ENCODE measurements at regions not wholly inside any gene's neighbourhood (a gene's known extent, or its start where the extent isn't known, plus 50 kb on each side); places are given as distances from the start of the nearest gene placed in this dataset.
"Not testable (repeated sequence)": the region's sequence is repeated elsewhere in the genome, so short reads cannot be mapped to it uniquely, and the experiment has no call there.

DNA sequence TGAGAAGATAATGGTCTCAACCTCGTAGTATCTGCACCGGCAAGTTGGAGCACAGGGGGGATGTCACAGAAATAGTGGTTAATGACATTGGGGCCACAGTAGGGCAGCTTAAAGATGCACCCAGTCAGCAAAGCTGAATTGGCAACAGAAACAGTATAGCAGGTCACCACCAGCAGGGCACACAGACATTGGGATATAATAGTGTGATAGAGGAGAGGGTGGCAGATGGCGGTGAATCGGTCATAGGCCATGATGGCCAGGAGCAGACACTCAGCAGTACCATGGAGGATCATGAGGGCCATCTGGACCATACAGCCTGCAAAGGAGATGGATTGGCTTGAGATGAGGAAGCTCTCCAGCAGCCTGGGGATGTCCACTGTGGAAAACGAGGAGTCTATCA, 106.0 kb upstream of the OR9Q1 start:
- no peak for DNase-seq (ENCODE audit: low read depth)

DNA sequence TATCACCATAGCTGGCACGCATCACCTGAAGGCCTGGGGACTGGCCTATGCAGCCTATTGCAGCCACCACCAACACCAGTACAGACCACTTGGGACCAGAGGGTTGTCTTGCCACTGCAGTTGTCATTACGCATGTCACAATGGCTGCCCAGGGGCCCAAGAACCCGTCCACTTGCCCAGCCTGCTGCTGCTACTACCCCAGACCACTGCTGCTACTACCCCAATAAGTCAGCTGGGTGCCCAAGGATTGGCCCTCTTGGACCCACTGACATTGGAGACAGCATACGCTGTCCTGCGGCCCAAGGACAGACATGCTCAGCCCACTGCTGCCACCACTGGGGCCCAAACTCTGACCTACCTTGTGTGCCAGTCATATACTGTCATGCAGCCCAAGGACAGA, 102.7 kb upstream of the OR9Q1 start:
- DNase-seq (ENCODE audit: low read depth): no peak

DNA sequence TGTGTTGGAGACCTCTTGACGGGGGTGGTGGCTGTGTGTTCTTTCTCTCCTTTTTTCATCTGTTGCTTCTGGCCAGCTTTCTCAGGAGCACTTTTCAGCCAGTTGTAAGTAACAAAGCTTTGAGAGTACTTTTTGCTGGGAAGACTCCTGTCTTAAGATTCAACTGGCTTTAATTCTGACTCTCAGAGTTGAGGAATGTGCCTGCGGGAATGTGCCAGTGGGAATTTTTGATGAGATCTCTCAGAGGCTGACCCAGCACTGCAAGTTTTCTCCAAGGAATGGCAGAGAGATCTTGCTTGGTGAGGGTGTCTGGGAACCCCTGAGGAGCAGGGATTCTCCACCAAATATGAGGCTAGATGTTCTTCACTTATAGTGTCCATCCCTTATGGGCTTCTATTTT, 91.6 kb upstream of the OR9Q1 start:
- no peak for DNase-seq (ENCODE audit: low read depth)

DNA sequence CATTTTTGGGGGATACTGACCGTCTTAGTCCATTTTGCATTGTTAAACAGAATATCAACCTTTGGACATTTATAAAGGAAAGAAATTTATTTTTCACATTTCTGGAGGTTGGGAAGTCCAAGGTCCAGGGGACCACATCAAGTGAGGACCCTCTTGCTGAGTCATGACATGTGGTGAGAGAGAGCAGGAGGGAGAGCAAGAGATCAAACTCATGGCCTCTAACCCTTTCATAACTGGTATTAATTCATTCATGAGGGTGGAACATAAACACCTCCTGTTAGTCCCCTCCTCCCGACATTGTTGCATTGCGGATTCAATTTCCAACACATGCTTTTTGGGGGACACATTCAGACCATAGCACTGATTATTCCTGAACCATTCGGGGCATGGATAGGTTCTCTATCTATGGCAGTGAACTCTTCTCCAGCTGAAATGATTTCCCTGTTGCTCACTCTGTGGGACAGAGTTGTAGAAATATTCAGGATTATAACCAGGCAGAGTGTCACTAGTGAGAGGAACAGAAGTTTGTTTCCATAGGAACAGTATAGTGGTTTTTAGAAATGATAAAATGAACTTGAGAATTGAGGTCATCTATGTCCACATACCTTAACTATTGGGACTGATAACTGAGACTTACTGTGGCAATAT, 88.2 kb upstream of the OR9Q1 start:
- no peak for DNase-seq (ENCODE audit: low read depth)

DNA sequence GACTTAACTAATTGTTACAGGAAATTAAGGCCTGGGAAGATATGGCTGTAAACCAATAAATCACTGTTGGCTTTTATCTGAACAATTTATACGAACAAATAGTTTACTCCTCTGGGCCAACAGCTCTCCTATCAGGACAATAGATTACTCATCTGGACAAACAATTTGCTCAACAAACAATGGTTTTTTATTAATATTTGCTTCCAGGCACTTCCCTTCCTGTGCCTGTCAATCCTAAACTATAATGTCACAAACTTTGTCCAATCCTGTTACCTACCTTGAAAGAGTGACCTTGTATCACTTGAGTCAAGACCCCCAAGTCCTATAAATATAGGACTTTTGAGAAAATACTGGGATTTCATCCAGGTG, 87.6 kb upstream of the OR9Q1 start:
- no peak for DNase-seq (ENCODE audit: low read depth)

DNA sequence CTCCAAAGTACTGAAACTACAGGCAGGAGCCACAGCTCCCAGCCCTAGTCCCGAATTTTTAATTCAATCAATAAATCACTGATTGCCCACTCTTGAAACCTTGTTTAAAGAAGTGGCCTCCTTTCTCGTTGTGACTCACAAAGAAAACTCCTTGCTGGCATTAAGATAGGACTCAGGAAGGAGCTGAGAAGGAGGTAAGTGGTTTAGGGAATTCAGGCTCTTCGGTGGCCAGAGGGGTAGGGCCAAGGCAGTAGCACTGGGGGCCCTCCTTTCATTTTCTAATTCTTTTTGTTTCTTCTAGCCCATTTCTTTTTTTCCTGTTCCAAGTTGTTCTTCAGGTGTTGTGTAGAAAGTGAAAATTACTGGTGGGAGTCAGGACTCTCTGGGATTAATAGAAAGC, 86.2 kb upstream of the OR9Q1 start:
- no peak for DNase-seq (ENCODE audit: low read depth)

DNA sequence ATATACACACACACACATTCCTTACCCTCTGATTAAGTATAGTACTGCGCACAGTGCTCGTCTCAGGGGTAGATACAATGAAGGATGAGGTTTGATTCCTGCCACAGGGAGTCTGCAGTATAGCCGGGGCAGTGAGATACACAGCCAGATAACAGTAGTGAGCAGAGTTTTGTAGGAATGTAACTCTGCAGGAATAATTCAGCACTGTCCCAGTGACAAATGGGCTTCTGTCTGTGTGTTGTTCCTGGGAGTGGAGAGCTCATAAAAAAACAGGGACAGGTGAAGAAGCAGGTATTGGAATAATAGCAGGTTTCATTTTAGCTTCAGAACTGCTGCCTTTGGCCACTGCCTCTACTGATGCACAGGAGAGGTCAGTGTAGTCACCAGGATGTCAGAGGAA, 85.3 kb upstream of the OR9Q1 start:
- DNase-seq (ENCODE audit: low read depth): no peak

DNA sequence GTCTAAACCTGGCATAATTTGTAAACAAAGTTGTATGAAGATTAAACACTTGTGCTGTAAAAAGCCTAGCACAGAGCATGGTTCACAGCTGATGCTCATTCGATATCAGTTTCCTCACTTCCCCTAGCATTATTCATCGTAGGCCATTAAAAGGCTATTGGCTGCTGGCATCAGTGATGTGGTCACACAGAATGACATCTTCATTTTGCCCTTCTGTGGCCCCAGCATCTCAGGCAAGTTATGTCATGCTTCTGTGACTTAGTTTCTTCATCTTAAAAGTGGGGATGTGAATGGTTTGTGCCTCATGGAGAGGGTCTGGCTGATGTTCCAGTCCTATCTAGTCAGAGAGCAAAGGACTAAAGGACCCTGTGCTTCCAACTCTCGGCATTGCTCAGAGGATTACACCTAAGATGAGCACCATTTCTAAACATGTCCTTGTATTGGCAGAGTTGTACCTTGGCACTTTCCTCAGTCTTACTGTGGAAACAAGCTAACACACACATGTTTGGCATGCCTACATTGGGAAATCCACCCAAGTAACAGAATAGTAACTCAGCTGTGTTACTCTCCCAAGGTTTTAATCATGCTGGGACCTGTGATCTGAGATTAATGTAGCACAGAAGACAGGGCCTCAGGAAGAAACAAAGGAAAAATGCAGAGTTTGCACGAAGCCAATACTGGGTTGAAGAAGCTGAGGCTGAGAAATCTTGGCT, 83.5 kb upstream of the OR9Q1 start:
- DNase-seq (ENCODE audit: low read depth): no peak

DNA sequence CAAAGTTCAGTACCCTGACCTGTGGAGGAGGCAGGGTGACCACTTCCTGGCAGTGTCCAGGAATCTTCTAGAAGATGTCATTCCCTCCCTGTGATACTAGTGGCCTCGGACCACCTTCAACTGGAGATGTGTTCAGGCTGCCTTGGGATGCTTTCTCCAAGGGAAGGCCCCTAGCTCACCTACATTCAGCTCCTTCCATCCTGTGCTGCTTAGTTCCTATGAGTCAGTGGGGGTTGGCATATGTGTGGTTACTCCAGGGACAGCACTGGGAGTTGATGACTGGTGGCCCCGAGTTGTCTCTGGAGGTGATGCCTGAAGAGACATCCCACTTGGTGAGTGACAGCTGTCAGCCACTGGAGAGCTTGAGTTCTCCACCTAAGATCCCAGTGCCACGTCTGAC, 81.8 kb upstream of the OR9Q1 start:
- DNase-seq (ENCODE audit: low read depth): no peak

DNA sequence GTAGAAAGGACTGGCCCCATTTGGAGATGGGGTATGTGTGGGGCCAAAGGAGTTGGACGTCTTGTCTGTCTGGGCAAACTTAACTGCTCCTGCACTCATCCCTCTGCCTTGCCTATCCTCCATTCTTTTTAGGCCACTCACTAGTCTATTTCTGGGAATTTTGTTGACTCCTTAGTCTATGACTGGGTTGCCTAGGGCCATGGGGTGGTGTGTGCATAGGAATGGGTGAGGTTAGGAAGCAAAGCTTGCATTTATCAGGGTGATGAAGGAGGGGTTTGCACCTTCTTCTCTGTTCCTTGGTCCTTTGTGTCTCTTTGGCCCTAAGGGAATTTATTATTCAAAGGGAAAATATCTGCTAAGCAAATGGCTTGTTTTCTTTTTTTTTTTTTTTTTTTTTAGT, 80.9 kb upstream of the OR9Q1 start:
- DNase-seq (ENCODE audit: low read depth): no peak

DNA sequence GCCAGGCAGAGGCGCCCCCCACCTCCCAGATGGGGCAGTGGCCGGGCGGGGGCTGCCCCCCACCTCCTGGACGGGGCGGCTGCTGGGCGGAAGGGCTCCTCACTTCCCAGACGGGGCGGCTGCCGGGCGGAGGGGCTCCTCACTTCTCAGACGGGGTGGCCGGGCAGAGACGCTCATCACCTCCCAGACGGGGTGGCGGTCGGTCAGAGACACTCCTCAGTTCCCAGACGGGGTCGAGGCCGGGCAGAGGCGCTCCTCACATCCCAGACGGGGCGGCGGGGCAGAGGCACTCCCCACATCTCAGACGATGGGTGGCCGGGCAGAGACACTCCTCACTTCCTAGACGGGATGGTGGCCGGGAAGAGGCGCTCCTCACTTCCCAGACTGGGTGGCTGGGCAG, 79.9 kb upstream of the OR9Q1 start:
- DNase-seq (ENCODE audit: low read depth): not testable (repeated sequence)

DNA sequence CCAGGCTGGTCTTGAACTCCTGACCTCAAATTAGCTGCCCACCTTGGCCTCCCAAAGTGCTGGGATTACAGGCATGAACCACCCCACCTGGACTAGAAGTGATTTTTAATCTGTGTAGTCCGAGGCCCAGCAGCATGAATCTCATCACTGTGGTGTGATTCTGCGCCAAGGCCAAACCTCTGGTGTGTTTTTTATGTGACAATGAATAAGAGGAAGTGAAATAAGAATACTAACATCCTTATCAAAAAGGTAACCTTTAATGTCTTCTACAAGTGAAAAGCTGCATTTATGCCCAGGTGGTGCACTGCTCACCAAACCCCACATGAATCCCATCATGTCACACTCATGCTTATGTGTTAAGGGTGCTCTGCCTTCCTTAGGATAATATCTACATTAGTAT, 77.1 kb upstream of the OR9Q1 start:
- no peak for DNase-seq (ENCODE audit: low read depth)

DNA sequence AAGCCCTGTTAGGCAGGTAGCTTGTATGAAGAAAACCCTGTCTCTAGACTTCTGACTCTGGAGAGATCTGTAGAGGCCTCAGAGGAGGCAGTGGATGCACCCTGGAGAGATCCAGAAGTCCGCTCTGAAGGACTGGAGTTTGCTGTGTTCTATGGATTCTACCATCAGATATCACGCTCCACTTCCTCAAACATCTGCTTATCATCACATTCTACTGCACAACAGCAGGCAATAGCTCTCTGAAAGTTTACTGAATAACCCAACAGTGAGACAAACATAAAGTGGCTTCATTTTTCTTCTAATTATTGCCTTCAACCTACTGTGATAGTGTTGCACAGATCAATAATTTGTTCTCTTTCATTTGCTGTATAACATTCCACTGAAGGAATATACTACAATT, 59.0 kb upstream of the OR9Q1 start:
- DNase-seq (ENCODE audit: low read depth): no peak

DNA sequence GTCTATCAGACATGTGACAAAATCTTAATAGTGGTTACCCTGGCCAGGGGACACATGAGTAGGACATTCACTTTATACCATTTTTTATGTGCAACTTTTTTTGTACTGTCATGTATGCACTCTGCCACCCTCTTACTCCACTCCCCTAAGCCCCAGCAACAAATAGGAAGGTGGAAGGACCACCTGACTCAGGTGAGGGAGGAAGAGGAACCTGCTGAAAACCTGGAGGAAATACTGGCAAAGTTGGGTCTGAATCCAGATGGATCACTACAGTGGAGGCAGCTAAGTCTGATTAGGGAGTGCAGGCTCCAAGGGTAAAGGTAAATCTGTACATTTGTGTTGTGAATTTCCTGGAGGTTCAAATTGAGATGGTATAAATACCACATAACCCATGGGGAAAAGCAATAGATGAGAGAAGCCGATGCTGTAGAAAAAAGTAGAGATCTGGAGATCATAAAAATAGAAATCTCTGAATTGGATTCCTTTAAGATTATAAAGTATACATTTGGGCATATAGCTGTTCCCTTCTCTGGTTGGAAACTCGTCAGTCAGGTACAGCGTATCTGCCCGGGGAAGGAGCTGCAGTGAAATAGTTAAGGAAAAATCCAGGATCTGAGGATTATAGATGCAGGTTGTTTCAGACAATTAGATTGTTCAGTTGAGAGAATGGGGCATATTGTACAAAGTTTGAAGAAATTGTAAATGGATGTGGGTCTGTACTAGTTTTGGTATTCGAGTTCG, 52.2 kb upstream of the OR9Q1 start:
- no peak for DNase-seq (ENCODE audit: low read depth)

DNA sequence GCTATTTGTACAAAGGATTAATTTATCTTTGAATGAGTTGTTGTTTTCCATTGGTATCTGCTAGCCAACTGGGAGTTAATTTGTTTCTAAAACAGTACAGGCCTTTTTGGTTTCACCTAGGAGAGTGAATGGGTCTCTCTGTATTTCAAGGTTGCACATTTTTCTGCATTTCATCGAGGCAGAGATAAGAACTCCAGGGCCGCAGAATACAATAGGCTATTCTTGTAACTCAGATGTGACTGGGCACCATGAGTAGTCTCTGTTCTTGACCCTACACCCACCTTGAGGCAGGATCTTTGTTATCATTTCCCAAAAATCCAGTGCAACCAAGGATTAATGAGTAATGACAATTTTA, 51.7 kb upstream of the OR9Q1 start:
- DNase-seq (ENCODE audit: low read depth): no peak

All from stimulated activated CD8-positive, alpha-beta memory T cell treated with anti-CD3 and anti-CD28 coated beads, Interleukin-7, amount 100 ng/mL, for 24 hours (primary cell).